ENCODE measurements at regions not wholly inside any gene's neighbourhood (a gene's known extent, or its start where the extent isn't known, plus 50 kb on each side); places are given as distances from the start of the nearest gene placed in this dataset.
"Not testable (repeated sequence)": the region's sequence is repeated elsewhere in the genome, so short reads cannot be mapped to it uniquely, and the experiment has no call there.

- H3K9me3 Mint-ChIP-seq; DNase-seq; H3K27ac Mint-ChIP-seq; H3K4me3 Mint-ChIP-seq; H3K36me3 Mint-ChIP-seq (ENCODE audit: low read depth); H3K4me1 Mint-ChIP-seq; H3K27me3 Mint-ChIP-seq (ENCODE audit: low read depth, poor library complexity): not testable (repeated sequence)
Measured at GRCh38 chr21:5085456-5085855, 5435.9 kb upstream of the TPTE start.

DNA sequence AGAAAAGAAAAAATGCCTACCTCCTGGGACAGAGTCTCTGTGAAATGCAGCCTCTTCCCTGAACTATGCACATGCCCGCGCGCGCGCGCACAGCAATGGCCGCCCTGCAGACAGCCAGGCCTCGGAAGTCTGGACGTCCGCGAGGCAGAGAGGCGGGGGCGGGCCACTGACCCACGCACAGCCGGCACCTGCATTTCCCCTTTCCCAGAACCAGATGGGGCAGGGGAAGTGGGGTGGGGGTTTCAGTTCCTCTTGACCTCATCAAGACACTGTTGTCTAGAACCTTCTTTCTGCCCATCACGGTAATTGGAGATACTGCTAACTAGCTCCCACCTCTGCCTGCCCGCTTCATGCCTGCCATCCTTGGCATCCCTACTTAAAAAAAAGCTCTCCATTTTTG lies 5435.0 kb upstream of the TPTE start:
- not testable (repeated sequence) for H3K36me3 Mint-ChIP-seq (ENCODE audit: low read depth); H3K27ac Mint-ChIP-seq; H3K27me3 Mint-ChIP-seq (ENCODE audit: low read depth, poor library complexity); H3K4me1 Mint-ChIP-seq; H3K9me3 Mint-ChIP-seq; H3K4me3 Mint-ChIP-seq; DNase-seq

GRCh38 chr21:5088820-5089219 lies 5432.6 kb upstream of the TPTE start:
- not testable (repeated sequence) for H3K4me1 Mint-ChIP-seq; H3K9me3 Mint-ChIP-seq; H3K4me3 Mint-ChIP-seq; DNase-seq; H3K27me3 Mint-ChIP-seq (ENCODE audit: low read depth, poor library complexity); H3K27ac Mint-ChIP-seq; H3K36me3 Mint-ChIP-seq (ENCODE audit: low read depth)

DNA sequence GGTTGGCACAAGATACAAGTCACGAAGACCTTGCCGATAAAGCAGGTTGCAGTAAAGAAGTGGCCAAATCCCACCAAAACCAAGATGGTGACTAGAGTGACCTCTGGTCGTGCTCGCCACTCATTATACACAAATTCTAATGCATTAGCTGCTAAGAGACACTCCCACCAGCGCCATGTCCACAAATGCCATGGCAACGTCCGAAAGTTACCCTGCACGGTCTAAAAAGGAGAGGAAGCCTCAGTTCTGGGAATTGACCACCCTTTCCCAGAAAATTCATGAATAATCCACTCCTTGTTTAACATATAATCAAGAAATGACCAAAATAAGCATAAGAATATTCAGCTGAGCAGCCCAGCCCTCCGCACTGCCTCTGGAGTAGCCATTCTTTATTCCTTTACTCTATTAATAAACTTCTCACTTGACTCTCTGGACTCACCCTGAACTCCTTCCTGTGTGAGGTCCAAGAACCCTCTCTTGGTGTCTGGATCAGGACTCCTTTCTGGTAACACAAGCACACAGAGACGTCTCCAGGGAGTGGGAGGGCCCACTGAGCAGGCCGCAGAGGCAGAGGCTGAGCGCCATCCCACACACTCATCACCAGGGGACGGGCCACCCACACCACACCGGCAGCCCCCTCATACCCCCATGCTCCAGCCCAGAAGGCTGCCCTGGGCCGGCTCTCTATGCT lies 5431.8 kb upstream of the TPTE start:
- not testable (repeated sequence) for H3K4me1 Mint-ChIP-seq; H3K36me3 Mint-ChIP-seq (ENCODE audit: low read depth); H3K27me3 Mint-ChIP-seq (ENCODE audit: low read depth, poor library complexity); H3K27ac Mint-ChIP-seq; DNase-seq; H3K9me3 Mint-ChIP-seq; H3K4me3 Mint-ChIP-seq

DNA sequence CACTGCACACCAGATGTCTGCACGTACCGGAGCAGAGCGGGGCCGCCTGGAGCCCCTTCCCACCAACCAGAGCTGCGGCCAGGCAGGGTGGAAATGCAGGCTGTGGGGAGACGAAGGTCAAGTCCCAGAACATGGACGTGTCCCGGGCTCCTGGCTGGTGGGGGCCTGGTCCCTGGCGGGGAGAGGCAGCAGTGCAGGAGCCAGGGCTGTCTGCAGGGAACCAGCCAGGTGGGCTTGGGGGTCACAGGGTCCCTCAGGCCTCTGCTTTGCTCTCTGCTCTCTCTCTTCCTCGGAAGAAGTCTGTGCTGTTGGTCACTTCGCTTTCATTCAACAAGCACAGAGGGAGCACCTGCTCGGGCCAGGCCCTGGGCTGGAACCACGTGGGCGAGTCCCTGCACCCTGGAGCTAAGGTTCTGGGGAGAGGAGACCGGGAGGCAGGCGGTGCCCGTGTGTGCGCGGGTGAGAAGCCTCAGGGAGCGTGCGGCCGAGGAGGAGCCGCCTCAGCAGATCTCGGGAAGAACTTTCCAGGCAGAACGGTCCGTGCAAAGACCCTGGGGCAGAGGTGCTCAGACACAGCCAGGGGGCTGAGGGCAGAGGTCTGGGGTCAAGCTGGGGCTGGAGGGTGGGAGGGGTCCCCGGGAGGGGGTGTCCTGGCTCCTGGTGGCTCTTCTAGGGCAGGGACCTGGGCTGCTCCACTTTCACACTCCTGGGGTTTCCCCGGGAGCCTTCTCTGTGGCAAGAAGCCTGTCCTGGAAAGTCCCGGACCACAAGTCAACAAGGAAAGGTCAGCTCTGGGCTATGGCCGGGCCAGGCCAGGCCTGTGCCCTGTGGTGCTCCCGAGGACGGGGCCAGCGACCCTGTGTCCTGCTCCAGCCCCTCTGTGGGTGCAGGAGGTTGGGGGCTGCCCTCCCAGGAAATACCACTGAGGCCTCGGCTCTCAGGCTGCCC lies 5431.0 kb upstream of the TPTE start:
- not testable (repeated sequence) for H3K4me1 Mint-ChIP-seq; H3K27ac Mint-ChIP-seq; H3K27me3 Mint-ChIP-seq (ENCODE audit: low read depth, poor library complexity); H3K9me3 Mint-ChIP-seq; H3K4me3 Mint-ChIP-seq; H3K36me3 Mint-ChIP-seq (ENCODE audit: low read depth); DNase-seq

GRCh38 chr21:5091274-5091673 lies 5430.1 kb upstream of the TPTE start:
- H3K36me3 Mint-ChIP-seq (ENCODE audit: low read depth); H3K4me1 Mint-ChIP-seq; DNase-seq; H3K4me3 Mint-ChIP-seq; H3K9me3 Mint-ChIP-seq; H3K27me3 Mint-ChIP-seq (ENCODE audit: low read depth, poor library complexity); H3K27ac Mint-ChIP-seq: not testable (repeated sequence)

DNA sequence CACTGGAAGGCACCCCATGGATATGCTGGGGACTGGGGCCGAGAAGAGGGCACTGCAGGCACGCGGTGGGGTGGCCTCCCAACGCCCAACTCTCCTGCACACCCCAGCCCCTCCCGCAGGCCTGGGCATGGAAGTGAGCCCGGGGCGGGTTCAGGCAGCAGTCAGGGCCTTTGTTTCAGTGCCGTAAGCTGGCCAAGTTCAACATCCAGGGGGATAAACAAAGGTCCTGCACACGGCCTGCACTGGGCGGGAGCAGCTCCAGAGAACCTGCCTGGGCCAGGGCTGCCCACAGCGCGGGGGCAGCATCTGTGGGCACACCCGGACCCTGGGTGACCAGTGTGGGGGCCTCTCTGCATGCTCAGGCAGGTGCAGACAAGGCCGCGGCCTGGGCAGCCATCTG lies 5425.8 kb upstream of the TPTE start:
- not testable (repeated sequence) for H3K36me3 Mint-ChIP-seq (ENCODE audit: low read depth); H3K27me3 Mint-ChIP-seq (ENCODE audit: low read depth, poor library complexity); DNase-seq; H3K4me3 Mint-ChIP-seq; H3K9me3 Mint-ChIP-seq; H3K4me1 Mint-ChIP-seq; H3K27ac Mint-ChIP-seq

DNA sequence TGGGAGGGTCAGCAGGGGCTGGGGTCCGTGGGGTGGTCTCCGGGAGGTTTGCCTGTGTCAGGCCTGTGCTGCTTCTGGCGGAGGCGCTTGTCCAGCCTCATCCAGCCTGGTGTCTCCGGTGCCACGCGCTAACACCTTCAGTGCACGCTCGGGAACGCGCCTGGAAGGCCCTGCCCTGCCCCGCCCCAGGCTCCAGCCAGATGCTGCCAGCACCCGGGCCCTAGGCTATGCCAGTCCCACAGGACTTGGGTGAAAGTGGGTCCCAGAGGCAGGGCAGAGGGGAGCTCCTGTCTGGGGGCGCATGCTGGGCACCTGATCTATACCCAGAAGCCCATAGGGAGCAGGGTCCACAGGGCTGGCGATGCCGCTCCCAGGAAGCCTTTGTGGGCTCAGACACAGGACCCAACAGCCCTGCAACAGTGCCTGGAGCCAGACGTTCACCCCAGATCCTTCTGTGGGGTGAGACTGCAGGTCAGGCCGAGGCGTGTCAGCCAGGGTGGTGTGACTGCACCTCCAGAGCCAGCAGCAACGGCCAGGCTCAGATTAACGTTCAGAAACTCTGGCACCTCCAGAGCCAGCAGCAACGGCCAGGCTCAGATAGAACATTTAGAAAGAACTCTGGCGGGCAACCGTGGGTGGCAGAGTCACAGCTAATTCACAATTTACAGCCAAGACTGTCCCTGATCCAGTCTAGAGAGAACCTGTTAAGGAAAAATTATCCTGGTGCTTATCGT lies 5423.2 kb upstream of the TPTE start:
- H3K36me3 Mint-ChIP-seq (ENCODE audit: low read depth); H3K4me1 Mint-ChIP-seq; H3K27me3 Mint-ChIP-seq (ENCODE audit: low read depth, poor library complexity); H3K4me3 Mint-ChIP-seq; DNase-seq; H3K27ac Mint-ChIP-seq; H3K9me3 Mint-ChIP-seq: not testable (repeated sequence)

DNA sequence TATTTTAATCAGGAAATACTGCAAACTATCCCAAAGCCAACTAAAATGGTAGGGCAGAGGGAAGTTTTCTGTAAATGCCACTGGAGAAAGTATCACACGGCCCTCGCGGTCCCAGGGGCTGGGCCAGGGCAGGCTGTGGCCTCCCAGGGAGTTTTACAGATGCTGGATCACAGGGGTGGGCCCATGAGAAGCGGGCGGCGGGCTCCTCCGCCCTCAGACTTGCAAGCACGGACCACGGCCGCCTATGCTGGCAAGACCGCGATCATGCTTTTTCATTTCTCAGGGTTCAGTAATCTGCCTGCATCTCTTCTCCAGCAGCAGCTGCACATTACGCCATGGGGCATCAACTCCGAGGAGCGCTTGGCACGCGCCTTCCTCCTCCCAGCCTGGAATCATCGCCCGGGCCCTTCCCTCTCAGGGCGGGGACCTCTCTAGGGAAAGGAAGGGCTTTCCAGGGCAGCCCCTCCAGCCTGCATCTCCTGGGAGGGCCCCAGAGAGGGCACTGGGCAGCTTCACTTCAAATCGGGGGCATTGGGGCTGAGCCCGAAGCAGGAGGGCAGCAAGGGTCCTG lies 5420.7 kb upstream of the TPTE start:
- not testable (repeated sequence) for H3K9me3 Mint-ChIP-seq; H3K36me3 Mint-ChIP-seq (ENCODE audit: low read depth); H3K27ac Mint-ChIP-seq; H3K27me3 Mint-ChIP-seq (ENCODE audit: low read depth, poor library complexity); H3K4me1 Mint-ChIP-seq; H3K4me3 Mint-ChIP-seq; DNase-seq

DNA sequence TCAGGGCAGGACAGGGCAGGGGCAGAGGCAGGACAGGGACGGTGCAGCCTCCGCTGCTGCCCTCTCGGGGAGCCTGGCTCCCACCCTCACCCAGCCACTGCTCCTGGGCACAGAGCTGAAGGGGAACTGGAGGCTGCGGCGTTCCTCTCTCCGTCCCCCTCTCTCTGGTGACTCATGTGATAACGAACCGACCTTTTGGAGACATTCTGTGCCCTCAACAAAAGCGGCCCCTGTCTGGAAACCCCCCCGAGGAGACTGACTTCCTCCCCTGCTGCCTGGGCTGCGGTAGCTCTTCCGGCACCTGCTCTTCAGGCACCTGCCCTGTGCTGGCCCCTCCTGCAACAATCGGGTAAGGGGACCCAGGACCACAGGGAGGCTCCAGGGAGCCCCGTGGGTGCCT lies 5419.6 kb upstream of the TPTE start:
- not testable (repeated sequence) for H3K27me3 Mint-ChIP-seq (ENCODE audit: low read depth, poor library complexity); H3K36me3 Mint-ChIP-seq (ENCODE audit: low read depth); DNase-seq; H3K4me1 Mint-ChIP-seq; H3K27ac Mint-ChIP-seq; H3K4me3 Mint-ChIP-seq; H3K9me3 Mint-ChIP-seq

GRCh38 chr21:5103880-5104561 lies 5417.4 kb upstream of the TPTE start:
- H3K27ac Mint-ChIP-seq; H3K9me3 Mint-ChIP-seq; H3K27me3 Mint-ChIP-seq (ENCODE audit: low read depth, poor library complexity); DNase-seq; H3K4me1 Mint-ChIP-seq; H3K36me3 Mint-ChIP-seq (ENCODE audit: low read depth); H3K4me3 Mint-ChIP-seq: not testable (repeated sequence)

DNA sequence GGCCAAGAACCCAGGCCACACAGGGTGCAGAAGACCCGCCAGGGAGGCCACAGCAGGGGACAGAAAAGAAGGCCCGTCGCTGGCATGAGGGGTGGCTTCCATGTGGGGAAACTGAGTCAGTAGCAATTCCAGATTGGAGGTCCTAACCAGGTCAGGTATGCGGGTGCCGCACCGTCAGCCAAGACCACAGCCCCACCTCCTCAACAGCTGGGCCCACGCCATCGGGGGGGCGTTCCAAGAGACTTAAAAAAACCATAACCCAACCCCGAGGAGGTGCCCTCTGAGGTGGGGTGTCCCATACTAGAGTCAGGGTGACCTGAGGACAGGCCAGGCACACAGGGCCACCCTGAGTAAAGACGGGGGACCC lies 5416.8 kb upstream of the TPTE start:
- not testable (repeated sequence) for DNase-seq; H3K9me3 Mint-ChIP-seq; H3K4me1 Mint-ChIP-seq; H3K27ac Mint-ChIP-seq; H3K36me3 Mint-ChIP-seq (ENCODE audit: low read depth); H3K4me3 Mint-ChIP-seq; H3K27me3 Mint-ChIP-seq (ENCODE audit: low read depth, poor library complexity)

GRCh38 chr21:5105939-5106708 lies 5415.3 kb upstream of the TPTE start:
- DNase-seq; H3K4me1 Mint-ChIP-seq; H3K36me3 Mint-ChIP-seq (ENCODE audit: low read depth); H3K9me3 Mint-ChIP-seq; H3K27ac Mint-ChIP-seq; H3K27me3 Mint-ChIP-seq (ENCODE audit: low read depth, poor library complexity); H3K4me3 Mint-ChIP-seq: not testable (repeated sequence)

All from nephron progenitor cell (in vitro differentiated cells).